Keratinocyte (primary cell): ENCODE measurements at regions not wholly inside any gene's neighbourhood (a gene's known extent, or its start where the extent isn't known, plus 50 kb on each side); places are given as distances from the start of the nearest gene placed in this dataset.
"Not testable (repeated sequence)": the region's sequence is repeated elsewhere in the genome, so short reads cannot be mapped to it uniquely, and the experiment has no call there.

Experiments
- CTCF ChIP-seq, 3 experiments: IDR thresholded peaks in 1 of 3; conservative IDR thresholded peaks in 1 of 3; optimal IDR thresholded peaks in 1 of 3; 2 replicates in 2 of 3; 3 replicates in 1 of 3; pipeline versions ENCODE3 to v1.5.1; 2011; ENCODE audit warnings: low read length in 3 of 3, mild to moderate bottlenecking in 3 of 3, moderate library complexity in 2 of 3, control low read depth in 1 of 3, inconsistent platforms in 1 of 3; ENCODE audit not compliant: insufficient read depth in 2 of 3; ENCODE audit errors: extremely low read depth in 1 of 3
- EZH2 ChIP-seq: IDR thresholded peaks from one replicate; pipeline ENCODE4 v1.6.1; 2012; ENCODE audit warnings: inconsistent platforms, mild to moderate bottlenecking, low read length, moderate library complexity

- TF ChIP-seq CTCF (optimal IDR thresholded peaks at IDR 0.05 in 1 of 3, IDR thresholded peaks at IDR 0.05 in 1 of 3, conservative IDR thresholded peaks at IDR 0.05 in 1 of 3; ENCODE audit: extremely low read depth in 1 of 3, insufficient read depth in 2 of 3, low read length in 3 of 3); EZH2: not testable (repeated sequence)
These were observed 673.8 kb upstream of the IGFBP3 start for GRCh38 chr7:46594831-46595230.
